ENCODE measurements at regions not wholly inside any gene's neighbourhood (a gene's known extent, or its start where the extent isn't known, plus 50 kb on each side); places are given as distances from the start of the nearest gene placed in this dataset.
"Not testable (repeated sequence)": the region's sequence is repeated elsewhere in the genome, so short reads cannot be mapped to it uniquely, and the experiment has no call there.

DNA sequence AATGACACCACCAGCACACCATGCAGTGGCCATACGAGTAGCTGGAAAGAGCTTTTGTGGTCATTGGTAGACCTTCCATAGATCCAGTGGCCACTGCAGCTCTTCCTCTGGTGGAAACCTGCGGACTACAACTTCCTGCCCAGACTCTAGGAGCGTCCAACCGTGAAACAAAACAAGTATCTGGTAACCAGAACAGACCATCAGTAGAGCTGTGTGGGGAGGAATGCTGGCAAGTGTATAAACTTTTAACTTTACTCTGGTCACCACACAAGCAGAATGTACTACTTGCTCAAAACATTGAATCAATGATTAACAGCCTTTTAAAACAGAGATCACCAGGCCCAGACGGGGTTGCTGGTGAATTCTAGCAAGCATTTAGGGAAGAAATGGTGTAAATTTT, 154.7 kb upstream of the DGKB start (continued):
- TF ChIP-seq ZNF263 (CRISPR knock-in tag; IDR thresholded peaks at IDR 0.05; ENCODE audit: low read depth) (no peak), NFATC4 (CRISPR knock-in tag; IDR thresholded peaks at IDR 0.05) (no peak), MXD4 (CRISPR knock-in tag; IDR thresholded peaks at IDR 0.05; ENCODE audit: borderline replicate concordance) (no peak)

DNA sequence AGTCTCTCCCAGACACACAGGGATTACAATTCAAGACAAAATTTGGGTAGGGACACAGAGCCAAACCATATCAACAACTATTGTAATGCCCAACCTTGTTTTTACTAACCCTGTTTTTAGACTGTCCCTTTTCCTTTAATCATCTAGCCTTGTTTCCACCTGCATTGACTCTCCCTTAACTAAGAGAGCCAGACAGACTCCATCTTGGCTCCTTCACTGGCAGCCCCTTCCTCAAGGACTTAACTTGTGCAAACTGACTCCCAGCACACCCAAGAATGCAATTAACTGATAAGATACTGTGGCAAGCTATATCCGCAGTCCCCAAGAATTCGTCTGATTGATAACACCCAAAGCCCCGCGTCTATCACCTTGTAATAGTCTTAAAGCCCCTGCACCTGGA, 151.8 kb upstream of the DGKB start:
- POLR2A ChIA-PET; CTCF ChIA-PET; ATAC-seq; DNase-seq (ENCODE audit: low spot score); H3K4me1 Mint-ChIP-seq; H3K4me3 Mint-ChIP-seq; H3K27me3 Mint-ChIP-seq (ENCODE audit: low read depth); H3K27ac Mint-ChIP-seq: not testable (repeated sequence)
- Mint-ChIP-seq H3K9me3 (peaks cover 38% of the 10 kb centered on the region), H3K36me3 (peaks cover 25% of the 10 kb centered on the region)
- peak; percentile 56 for TF ChIP-seq GRHL2 (CRISPR knock-in tag; IDR thresholded peaks at IDR 0.05; ENCODE audit: insufficient replicate concordance, severe bottlenecking)

GRCh38 chr7:15049157-15049556, 146.6 kb upstream of the DGKB start:
- peaks cover 29% of the 10 kb centered on the region for H3K9me3 Mint-ChIP-seq
- peaks cover 5% of the 10 kb centered on the region; the same call in 1 of the 2 replicates for H3K4me1 Mint-ChIP-seq
- no peak for TF ChIP-seq JAZF1 (CRISPR knock-in tag; IDR thresholded peaks at IDR 0.05)
- TF ChIP-seq ATF2 (CRISPR knock-in tag; IDR thresholded peaks at IDR 0.05; ENCODE audit: borderline replicate concordance, low read depth) = no peak
- TF ChIP-seq, protein P1, sequence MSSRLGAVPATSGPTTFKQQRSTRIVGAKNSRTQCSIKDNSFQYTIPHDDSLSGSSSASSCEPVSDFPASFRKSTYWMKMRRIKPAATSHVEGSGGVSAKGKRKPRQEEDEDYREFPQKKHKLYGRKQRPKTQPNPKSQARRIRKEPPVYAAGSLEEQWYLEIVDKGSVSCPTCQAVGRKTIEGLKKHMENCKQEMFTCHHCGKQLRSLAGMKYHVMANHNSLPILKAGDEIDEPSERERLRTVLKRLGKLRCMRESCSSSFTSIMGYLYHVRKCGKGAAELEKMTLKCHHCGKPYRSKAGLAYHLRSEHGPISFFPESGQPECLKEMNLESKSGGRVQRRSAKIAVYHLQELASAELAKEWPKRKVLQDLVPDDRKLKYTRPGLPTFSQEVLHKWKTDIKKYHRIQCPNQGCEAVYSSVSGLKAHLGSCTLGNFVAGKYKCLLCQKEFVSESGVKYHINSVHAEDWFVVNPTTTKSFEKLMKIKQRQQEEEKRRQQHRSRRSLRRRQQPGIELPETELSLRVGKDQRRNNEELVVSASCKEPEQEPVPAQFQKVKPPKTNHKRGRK (CRISPR knock-in tag; IDR thresholded peaks at IDR 0.05; ENCODE audit: borderline replicate concordance) = no peak
- no peak for TF ChIP-seq E2F1 (CRISPR knock-in tag; IDR thresholded peaks at IDR 0.05)
- TF ChIP-seq CREB1 (CRISPR knock-in tag; IDR thresholded peaks at IDR 0.05) = no peak
- TF ChIP-seq, protein P2, sequence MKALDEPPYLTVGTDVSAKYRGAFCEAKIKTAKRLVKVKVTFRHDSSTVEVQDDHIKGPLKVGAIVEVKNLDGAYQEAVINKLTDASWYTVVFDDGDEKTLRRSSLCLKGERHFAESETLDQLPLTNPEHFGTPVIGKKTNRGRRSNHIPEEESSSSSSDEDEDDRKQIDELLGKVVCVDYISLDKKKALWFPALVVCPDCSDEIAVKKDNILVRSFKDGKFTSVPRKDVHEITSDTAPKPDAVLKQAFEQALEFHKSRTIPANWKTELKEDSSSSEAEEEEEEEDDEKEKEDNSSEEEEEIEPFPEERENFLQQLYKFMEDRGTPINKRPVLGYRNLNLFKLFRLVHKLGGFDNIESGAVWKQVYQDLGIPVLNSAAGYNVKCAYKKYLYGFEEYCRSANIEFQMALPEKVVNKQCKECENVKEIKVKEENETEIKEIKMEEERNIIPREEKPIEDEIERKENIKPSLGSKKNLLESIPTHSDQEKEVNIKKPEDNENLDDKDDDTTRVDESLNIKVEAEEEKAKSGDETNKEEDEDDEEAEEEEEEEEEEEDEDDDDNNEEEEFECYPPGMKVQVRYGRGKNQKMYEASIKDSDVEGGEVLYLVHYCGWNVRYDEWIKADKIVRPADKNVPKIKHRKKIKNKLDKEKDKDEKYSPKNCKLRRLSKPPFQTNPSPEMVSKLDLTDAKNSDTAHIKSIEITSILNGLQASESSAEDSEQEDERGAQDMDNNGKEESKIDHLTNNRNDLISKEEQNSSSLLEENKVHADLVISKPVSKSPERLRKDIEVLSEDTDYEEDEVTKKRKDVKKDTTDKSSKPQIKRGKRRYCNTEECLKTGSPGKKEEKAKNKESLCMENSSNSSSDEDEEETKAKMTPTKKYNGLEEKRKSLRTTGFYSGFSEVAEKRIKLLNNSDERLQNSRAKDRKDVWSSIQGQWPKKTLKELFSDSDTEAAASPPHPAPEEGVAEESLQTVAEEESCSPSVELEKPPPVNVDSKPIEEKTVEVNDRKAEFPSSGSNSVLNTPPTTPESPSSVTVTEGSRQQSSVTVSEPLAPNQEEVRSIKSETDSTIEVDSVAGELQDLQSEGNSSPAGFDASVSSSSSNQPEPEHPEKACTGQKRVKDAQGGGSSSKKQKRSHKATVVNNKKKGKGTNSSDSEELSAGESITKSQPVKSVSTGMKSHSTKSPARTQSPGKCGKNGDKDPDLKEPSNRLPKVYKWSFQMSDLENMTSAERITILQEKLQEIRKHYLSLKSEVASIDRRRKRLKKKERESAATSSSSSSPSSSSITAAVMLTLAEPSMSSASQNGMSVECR (CRISPR knock-in tag; IDR thresholded peaks at IDR 0.05; ENCODE audit: borderline replicate concordance) = no peak
- TF ChIP-seq ZNF423 (CRISPR knock-in tag; IDR thresholded peaks at IDR 0.05) = no peak
- no peak for TF ChIP-seq ZNF219 (CRISPR knock-in tag; IDR thresholded peaks at IDR 0.05; ENCODE audit: borderline replicate concordance)
- TF ChIP-seq SMAD3 (CRISPR knock-in tag; IDR thresholded peaks at IDR 0.05; ENCODE audit: borderline replicate concordance) = no peak
- H3K27ac Mint-ChIP-seq = no peak overlapping the region
- no peak overlapping the region for H3K4me3 Mint-ChIP-seq
- CTCF ChIA-PET = no interaction called here
- ATAC-seq = no peak
- no peak for DNase-seq (ENCODE audit: low spot score)
- peaks cover 23% of the 10 kb centered on the region for H3K36me3 Mint-ChIP-seq
- POLR2A ChIA-PET = no interaction called here
- no peaks in the 10 kb centered on the region for H3K27me3 Mint-ChIP-seq (ENCODE audit: low read depth)
